ENCODE measurements at regions not wholly inside any gene's neighbourhood (a gene's known extent, or its start where the extent isn't known, plus 50 kb on each side); places are given as distances from the start of the nearest gene placed in this dataset.

DNA sequence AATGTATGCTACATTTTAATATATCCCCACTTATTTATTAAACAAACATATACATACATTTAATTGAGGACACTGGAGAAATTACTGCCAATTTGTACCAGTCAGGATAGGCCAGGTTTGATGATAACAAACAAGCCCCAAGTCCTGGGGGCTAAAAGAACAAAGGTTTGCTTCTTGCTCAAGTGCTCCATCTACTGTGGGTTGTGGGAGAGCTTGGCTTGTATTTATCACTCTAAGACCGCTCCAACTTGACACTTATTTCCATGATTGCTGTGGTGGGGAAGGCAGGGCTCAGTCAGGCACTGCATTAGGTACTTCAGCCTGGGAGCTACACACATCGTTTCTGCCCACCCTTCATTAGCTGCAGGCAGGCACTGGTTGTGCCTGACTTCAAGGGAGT is 136.6 kb upstream of the ZNF32 start:
- TF ChIP-seq EZH2 (optimal IDR thresholded peaks at IDR 0.05; ENCODE audit: low read depth, low read length), result no peak
- TF ChIP-seq, protein P1, sequence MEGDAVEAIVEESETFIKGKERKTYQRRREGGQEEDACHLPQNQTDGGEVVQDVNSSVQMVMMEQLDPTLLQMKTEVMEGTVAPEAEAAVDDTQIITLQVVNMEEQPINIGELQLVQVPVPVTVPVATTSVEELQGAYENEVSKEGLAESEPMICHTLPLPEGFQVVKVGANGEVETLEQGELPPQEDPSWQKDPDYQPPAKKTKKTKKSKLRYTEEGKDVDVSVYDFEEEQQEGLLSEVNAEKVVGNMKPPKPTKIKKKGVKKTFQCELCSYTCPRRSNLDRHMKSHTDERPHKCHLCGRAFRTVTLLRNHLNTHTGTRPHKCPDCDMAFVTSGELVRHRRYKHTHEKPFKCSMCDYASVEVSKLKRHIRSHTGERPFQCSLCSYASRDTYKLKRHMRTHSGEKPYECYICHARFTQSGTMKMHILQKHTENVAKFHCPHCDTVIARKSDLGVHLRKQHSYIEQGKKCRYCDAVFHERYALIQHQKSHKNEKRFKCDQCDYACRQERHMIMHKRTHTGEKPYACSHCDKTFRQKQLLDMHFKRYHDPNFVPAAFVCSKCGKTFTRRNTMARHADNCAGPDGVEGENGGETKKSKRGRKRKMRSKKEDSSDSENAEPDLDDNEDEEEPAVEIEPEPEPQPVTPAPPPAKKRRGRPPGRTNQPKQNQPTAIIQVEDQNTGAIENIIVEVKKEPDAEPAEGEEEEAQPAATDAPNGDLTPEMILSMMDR (IDR thresholded peaks at IDR 0.05; ENCODE audit: low read length), result 0 out of 2 replicates have a peak, but pooled peaks have one; percentile 20
